BLaER1 treated with 17β-estradiol and CSF1 and Interleukin-3, amounts not matched to agents 10 nM and 100 nM (cell line): ENCODE measurements at regions not wholly inside any gene's neighbourhood (a gene's known extent, or its start where the extent isn't known, plus 50 kb on each side); places are given as distances from the start of the nearest gene placed in this dataset.

Source experiments
- H3K27ac ChIP-seq, 11 experiments: shearing (Covaris generic); formaldehyde crosslinking; 2 replicates each; pipeline ENCODE4 v1.8.1; 2022
- H3K27me3 ChIP-seq, 11 experiments: shearing (Covaris generic); formaldehyde crosslinking; 2 replicates each; pipeline ENCODE4 v1.8.1; 2022
- H3K36me3 ChIP-seq, 11 experiments: shearing (Covaris generic); formaldehyde crosslinking; 2 replicates each; pipeline ENCODE4 v1.8.1; 2022
- H3K4me1 ChIP-seq, 10 experiments: shearing (Covaris generic); formaldehyde crosslinking; 2 replicates each; pipeline ENCODE4 v1.8.1; 2022
- H3K4me2 ChIP-seq, 11 experiments: shearing (Covaris generic); formaldehyde crosslinking; 2 replicates each; pipeline ENCODE4 v1.8.1; 2022
- H3K4me3 ChIP-seq, 10 experiments: shearing (Covaris generic); formaldehyde crosslinking; 2 replicates each; pipeline ENCODE4 v1.8.1; 2022
- H3K9ac ChIP-seq, 11 experiments: shearing (Covaris generic); formaldehyde crosslinking; 2 replicates each; pipeline ENCODE4 v1.8.1; 2022
- H3K9me3 ChIP-seq, 11 experiments: shearing (Covaris generic); formaldehyde crosslinking; replicated peaks in 1 of 11; 2 replicates each; pipeline ENCODE4 v1.8.1; 2022
- H4K20me1 ChIP-seq, 11 experiments: shearing (Covaris generic); formaldehyde crosslinking; 2 replicates each; pipeline ENCODE4 v1.8.1; 2022
- Cebpa-rat ChIP-seq, 11 experiments: shearing (Covaris generic); IDR thresholded peaks; 2 replicates each; pipeline ENCODE4 v1.8.1; 2022

GRCh38 chr4:71663780-71664179 lies 120.1 kb downstream of the GC start:
- no peaks in the 10 kb centered on the region for H3K9me3 ChIP-seq
- no peak overlapping the region for H3K9ac ChIP-seq
- no peak overlapping the region for H3K4me3 ChIP-seq
- H4K20me1 ChIP-seq, result no peaks in the 10 kb centered on the region
- H3K4me2 ChIP-seq, result peak overlapping the region in 8 of 11 experiments; percentile 1 to 38 (median 27); a peak in 8 of 22 replicates
- peaks cover 0 to 7% (median 4%) of the 10 kb centered on the region in 10 experiments; a peak in 8 of 20 replicates for H3K4me1 ChIP-seq
- H3K36me3 ChIP-seq, result no peaks in the 10 kb centered on the region
- no peak for TF ChIP-seq Cebpa-rat (IDR thresholded peaks at IDR 0.05)
- no peak overlapping the region for H3K27ac ChIP-seq
- H3K27me3 ChIP-seq, result no peaks in the 10 kb centered on the region

- no peak for TF ChIP-seq Cebpa-rat (IDR thresholded peaks at IDR 0.05)
- Histone ChIP-seq H3K4me2 (no peak overlapping the region), H3K9me3 (no peaks in the 10 kb centered on the region), H4K20me1 (no peaks in the 10 kb centered on the region), H3K4me1 (peaks cover 0 to 7% (median 4%) of the 10 kb centered on the region in 10 experiments; a peak in 8 of 20 replicates), H3K36me3 (no peaks in the 10 kb centered on the region), H3K27ac (no peak overlapping the region), H3K4me3 (no peak overlapping the region), H3K27me3 (no peaks in the 10 kb centered on the region), H3K9ac (no peak overlapping the region)
Measured at GRCh38 chr4:71659979-71660378, 123.9 kb downstream of the GC start.

GRCh38 chr4:71648923-71649322 lies 135.0 kb downstream of the GC start:
- no peak overlapping the region for H3K4me2 ChIP-seq
- H3K27ac ChIP-seq, result no peak overlapping the region

DNA sequence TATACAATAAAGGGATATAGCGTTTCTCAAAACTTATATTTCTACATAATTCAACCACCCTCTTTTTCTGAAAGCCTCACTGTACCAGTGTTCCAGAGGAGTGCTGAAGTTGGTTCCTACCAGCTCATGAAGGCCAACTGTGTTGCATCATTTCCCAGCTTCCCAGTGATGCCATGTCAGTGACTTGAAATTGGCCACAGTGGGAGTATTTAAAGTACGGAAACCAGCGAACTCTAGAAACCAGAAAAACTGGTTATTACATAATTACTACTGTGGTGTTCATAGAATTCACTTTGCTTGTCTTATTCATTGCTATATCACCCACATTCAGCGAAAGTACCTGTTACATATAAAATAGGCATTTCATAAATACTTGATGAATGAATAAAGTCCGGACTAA lies 135.4 kb downstream of the GC start:
- Histone ChIP-seq H4K20me1 (no peaks in the 10 kb centered on the region), H3K27ac (no peak overlapping the region), H3K36me3 (no peaks in the 10 kb centered on the region), H3K9ac (no peak overlapping the region), H3K4me1 (no peaks in the 10 kb centered on the region), H3K4me2 (no peak overlapping the region), H3K9me3 (peaks cover 0 to 12% (median 8%) of the 10 kb centered on the region in 11 experiments; a peak in 11 of 22 replicates), H3K4me3 (no peak overlapping the region), H3K27me3 (no peaks in the 10 kb centered on the region)
- TF ChIP-seq Cebpa-rat (IDR thresholded peaks at IDR 0.05), result no peak

More at GRCh38 chr4:71648923-71649322, 135.0 kb downstream of the GC start:
- no peaks in the 10 kb centered on the region for H3K27me3 ChIP-seq
- peaks cover 0 to 12% (median 8%) of the 10 kb centered on the region in 11 experiments; a peak in 11 of 22 replicates for H3K9me3 ChIP-seq
- H3K4me1 ChIP-seq, result no peaks in the 10 kb centered on the region
- no peaks in the 10 kb centered on the region for H4K20me1 ChIP-seq
- H3K36me3 ChIP-seq, result no peaks in the 10 kb centered on the region
- no peak overlapping the region for H3K4me3 ChIP-seq
- no peak for TF ChIP-seq Cebpa-rat (IDR thresholded peaks at IDR 0.05)
- no peak overlapping the region for H3K9ac ChIP-seq

- no peak overlapping the region for H3K4me3 ChIP-seq
- H3K27me3 ChIP-seq, result no peaks in the 10 kb centered on the region
- no peaks in the 10 kb centered on the region for H3K36me3 ChIP-seq
- no peaks in the 10 kb centered on the region for H3K4me1 ChIP-seq
- no peak overlapping the region for H3K9ac ChIP-seq
- no peak overlapping the region for H3K4me2 ChIP-seq
- no peak for TF ChIP-seq Cebpa-rat (IDR thresholded peaks at IDR 0.05)
- H4K20me1 ChIP-seq, result no peaks in the 10 kb centered on the region
- H3K27ac ChIP-seq, result no peak overlapping the region
- H3K9me3 ChIP-seq, result peaks cover 5 to 13% (median 8%) of the 10 kb centered on the region in 11 experiments; a peak in 13 of 22 replicates
Measured at GRCh38 chr4:71639380-71639779, 144.5 kb downstream of the GC start.

GRCh38 chr4:71635139-71635748 lies 148.6 kb downstream of the GC start:
- Histone ChIP-seq H3K9ac (no peak overlapping the region), H3K4me2 (no peak overlapping the region), H4K20me1 (no peaks in the 10 kb centered on the region), H3K27ac (no peak overlapping the region), H3K36me3 (no peaks in the 10 kb centered on the region), H3K27me3 (no peaks in the 10 kb centered on the region), H3K4me1 (no peaks in the 10 kb centered on the region), H3K9me3 (peaks cover 5 to 13% (median 8%) of the 10 kb centered on the region in 11 experiments; a peak in 13 of 22 replicates), H3K4me3 (no peak overlapping the region)
- no peak for TF ChIP-seq Cebpa-rat (IDR thresholded peaks at IDR 0.05)

- Histone ChIP-seq H3K9ac (no peak overlapping the region), H3K27ac (no peak overlapping the region)
Measured at GRCh38 chr4:71634364-71634763, 149.5 kb downstream of the GC start.

GRCh38 chr4:71630803-71631202 lies 153.1 kb downstream of the GC start:
- H3K4me2 ChIP-seq, result no peak overlapping the region
- H3K36me3 ChIP-seq, result no peaks in the 10 kb centered on the region
- H3K27me3 ChIP-seq, result no peaks in the 10 kb centered on the region
- no peaks in the 10 kb centered on the region for H3K4me1 ChIP-seq
- no peak overlapping the region for H3K27ac ChIP-seq
- H4K20me1 ChIP-seq, result no peaks in the 10 kb centered on the region
- H3K9ac ChIP-seq, result no peak overlapping the region
- peaks cover 12 to 20% (median 17%) of the 10 kb centered on the region in 11 experiments; a peak in 20 of 22 replicates for H3K9me3 ChIP-seq
- no peak for TF ChIP-seq Cebpa-rat (IDR thresholded peaks at IDR 0.05)
- H3K4me3 ChIP-seq, result no peak overlapping the region

More at GRCh38 chr4:71634364-71634763, 149.5 kb downstream of the GC start:
- Histone ChIP-seq H3K36me3 (no peaks in the 10 kb centered on the region), H4K20me1 (no peaks in the 10 kb centered on the region), H3K9me3 (peaks cover 4 to 11% (median 6%) of the 10 kb centered on the region in 11 experiments; a peak in 13 of 22 replicates), H3K4me2 (no peak overlapping the region), H3K4me3 (no peak overlapping the region), H3K27me3 (no peaks in the 10 kb centered on the region), H3K4me1 (no peaks in the 10 kb centered on the region)
- TF ChIP-seq Cebpa-rat (IDR thresholded peaks at IDR 0.05), result no peak

GRCh38 chr4:71625005-71625404 lies 158.9 kb downstream of the GC start:
- H3K9ac ChIP-seq, result no peak overlapping the region
- TF ChIP-seq Cebpa-rat (IDR thresholded peaks at IDR 0.05), result no peak
- H3K36me3 ChIP-seq, result no peaks in the 10 kb centered on the region
- H3K27ac ChIP-seq, result no peak overlapping the region
- no peak overlapping the region for H3K4me3 ChIP-seq
- H3K27me3 ChIP-seq, result no peaks in the 10 kb centered on the region
- no peaks in the 10 kb centered on the region for H4K20me1 ChIP-seq
- H3K9me3 ChIP-seq, result peaks cover 16 to 36% (median 27%) of the 10 kb centered on the region in 11 experiments; a peak in 20 of 22 replicates
- no peaks in the 10 kb centered on the region; a peak in 1 of 20 replicates for H3K4me1 ChIP-seq
- H3K4me2 ChIP-seq, result no peak overlapping the region
